ENCODE measurements at regions not wholly inside any gene's neighbourhood (a gene's known extent, or its start where the extent isn't known, plus 50 kb on each side); places are given as distances from the start of the nearest gene placed in this dataset.

DNA sequence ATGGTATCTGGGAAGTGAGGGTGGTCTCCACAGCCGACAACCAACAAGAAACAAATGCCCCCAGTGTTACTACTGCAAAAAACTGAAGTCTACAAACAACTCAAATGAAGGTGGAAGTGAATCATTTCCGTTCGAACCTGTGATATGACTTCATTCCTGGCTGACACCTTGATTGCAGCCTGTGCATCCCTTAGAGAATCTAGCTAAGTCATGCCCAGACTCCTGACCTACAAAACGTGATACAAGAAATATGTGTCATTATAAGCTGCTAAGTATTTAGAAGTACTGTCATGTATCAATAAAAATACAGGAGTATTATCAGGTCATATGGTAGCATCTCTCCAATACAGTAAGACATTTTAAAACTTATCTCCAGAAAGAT lies 959.7 kb upstream of the LCORL start:
- TF ChIP-seq GATA1 (IDR thresholded peaks at IDR 0.05; ENCODE audit: low read depth, low read length): no peak
- no peak for TF ChIP-seq POLR2A (IDR thresholded peaks at IDR 0.05; ENCODE audit: low read length)
- no peak for DNase-seq

DNA sequence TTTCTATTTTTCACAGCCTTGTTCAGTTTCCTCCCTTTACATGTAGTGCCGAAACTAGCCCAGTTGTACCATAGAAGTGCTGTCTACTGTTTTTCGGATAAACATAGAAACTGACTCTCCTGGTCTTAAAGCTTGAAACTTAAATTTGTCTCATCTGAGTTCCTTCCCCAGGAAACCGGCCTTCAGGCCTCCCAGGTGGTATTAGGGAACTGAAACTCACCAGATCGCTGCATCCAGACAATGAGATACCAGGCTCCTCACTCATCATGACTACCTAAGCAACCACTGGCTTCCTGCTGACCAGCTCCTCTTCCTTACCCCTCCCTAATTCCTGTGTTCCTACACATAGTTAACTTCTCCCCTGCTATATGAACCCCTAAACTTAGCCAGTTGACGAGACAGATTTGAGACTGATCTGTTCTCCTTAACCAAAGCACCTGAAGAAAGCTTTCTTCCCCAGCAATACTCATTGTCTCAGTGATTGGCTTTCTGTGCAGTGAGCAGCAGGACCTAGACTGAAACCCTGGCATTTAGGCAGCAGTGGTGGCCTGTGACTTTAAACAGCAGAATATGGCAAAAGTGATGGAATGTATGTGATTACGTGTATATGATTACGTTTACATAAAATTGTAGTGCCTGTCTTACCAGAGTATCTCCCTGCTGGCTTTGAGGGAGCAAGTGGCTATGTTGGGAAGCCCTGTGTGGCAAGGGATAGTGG lies 959.1 kb upstream of the LCORL start:
- no peak for TF ChIP-seq GATA1 (IDR thresholded peaks at IDR 0.05; ENCODE audit: low read depth, low read length)
- no peak for TF ChIP-seq POLR2A (IDR thresholded peaks at IDR 0.05; ENCODE audit: low read length)
- DNase-seq: no peak

DNA sequence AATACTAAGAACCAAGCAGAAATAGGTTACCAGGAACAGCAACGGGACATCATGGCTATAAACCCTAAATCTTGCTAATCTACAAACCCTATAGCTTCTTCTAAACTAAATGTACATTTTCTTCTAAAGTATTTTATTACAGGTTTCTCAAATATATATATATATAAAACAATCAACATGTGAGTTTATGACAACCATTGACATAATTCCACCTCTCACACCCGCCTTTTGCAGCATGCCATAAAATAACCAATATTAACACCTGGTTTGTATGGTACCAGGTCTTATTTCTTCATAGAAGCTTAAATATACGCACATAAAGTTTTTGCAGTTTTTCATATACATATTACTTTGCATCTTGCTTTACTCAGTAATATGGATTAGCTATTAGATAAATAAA lies 955.3 kb upstream of the LCORL start:
- no peak for DNase-seq
- TF ChIP-seq GATA1 (IDR thresholded peaks at IDR 0.05; ENCODE audit: low read depth, low read length) (no peak), POLR2A (IDR thresholded peaks at IDR 0.05; ENCODE audit: low read length) (no peak)

DNA sequence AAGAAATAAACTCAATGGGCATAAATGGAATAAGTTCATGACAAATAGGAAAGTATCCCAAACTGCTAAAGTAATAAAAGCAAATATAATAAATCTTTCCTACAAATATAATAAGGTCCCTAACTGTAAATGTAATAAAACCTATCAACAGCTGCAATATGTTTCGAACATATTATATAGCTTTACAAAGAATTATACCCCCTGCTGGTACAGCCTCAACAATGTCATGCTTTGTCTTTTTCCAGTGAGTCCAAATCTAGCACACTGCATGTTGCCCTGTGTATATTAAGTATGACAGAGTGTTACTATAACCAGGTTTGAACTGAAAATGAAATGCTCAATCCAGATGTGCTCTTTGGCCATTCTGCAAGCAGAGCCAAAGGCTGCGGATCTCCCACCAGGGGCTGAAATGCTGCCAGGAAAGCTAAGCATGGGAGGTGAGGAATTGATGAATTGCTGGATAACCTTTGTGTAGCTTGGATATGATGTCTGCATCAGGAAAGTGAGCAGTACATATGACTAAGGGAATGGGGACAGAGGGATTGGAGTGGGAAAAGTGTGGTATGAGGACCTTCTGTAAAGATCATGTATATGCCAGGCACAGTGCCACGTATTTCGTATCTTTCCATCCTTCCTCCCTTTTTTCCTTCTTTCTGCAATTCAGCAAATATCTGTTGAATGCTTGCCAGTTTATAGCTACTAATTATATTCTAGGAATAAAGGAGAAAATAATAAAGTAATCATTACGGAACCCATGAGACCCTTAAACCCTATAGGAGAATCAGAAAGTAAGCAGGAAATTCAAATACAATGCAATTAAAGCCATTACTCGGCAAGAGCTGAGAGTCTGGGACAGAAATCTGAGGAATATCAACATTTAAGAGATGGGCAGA lies 954.6 kb upstream of the LCORL start:
- no peak for DNase-seq
- TF ChIP-seq GATA1 (IDR thresholded peaks at IDR 0.05; ENCODE audit: low read depth, low read length) (no peak), POLR2A (IDR thresholded peaks at IDR 0.05; ENCODE audit: low read length) (no peak)

DNA sequence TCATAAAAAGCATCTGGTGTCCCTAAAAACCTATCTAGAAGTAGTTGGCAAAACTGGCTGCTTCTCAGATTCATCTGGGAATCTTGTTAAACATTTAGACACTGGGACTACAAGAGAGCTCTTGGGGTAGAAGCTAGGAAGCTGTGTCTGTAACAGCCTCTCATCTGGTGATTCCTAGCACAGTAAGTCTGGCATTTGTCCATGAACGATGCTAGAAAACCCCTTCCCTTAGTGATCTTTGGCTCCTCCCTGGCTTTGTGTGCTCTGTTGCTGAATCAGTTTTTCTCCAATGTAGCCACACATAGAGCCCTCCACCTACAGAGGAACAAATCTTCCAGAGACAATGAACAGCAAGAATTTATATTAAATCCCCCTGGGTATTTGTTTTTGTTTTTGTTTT lies 951.7 kb upstream of the LCORL start:
- no peak for DNase-seq
- TF ChIP-seq GATA1 (IDR thresholded peaks at IDR 0.05; ENCODE audit: low read depth, low read length): no peak
- no peak for TF ChIP-seq POLR2A (IDR thresholded peaks at IDR 0.05; ENCODE audit: low read length)

DNA sequence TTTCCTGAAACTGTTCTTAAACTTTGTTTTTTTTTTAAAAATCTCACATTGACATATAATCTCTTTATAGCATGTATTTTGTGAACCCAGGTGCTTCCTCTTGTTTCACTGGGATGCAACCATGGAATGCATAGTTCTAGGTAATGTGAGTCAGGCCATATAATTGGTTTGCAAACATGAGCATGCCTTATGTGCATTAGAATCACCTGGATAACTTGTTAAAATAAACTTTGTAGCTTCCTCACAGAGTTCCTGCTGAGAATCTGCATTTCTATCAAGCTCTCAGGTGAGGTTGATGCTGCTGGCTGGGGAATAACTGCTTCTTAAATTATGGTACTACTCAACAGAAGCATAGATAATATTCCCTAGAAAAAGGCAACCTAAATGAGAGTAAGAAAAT lies 940.3 kb upstream of the LCORL start:
- TF ChIP-seq GATA1 (IDR thresholded peaks at IDR 0.05; ENCODE audit: low read depth, low read length) (no peak), POLR2A (IDR thresholded peaks at IDR 0.05; ENCODE audit: low read length) (no peak)

DNA sequence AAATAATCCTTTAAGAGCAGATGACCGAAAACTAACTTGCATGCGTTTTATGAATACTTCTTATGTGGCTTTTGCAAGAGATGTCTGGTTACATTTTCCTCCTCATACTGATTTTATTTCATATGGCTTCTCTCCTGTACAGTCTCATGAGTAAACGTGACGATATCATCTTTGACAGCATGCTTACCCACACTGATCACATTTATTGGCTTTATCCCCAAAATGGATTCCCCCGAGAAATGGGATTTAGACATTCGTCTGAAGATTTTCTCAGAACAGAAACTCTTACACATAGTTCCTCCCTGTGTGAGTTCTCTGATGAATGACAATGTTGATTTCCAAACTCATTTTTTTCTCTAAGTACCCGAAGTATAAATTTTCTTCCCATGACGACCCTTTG lies 939.7 kb upstream of the LCORL start:
- TF ChIP-seq GATA1 (IDR thresholded peaks at IDR 0.05; ENCODE audit: low read depth, low read length) (no peak), POLR2A (IDR thresholded peaks at IDR 0.05; ENCODE audit: low read length) (no peak)
- no peak for DNase-seq

More for the DNA sequence above, 940.3 kb upstream of the LCORL start:
- no peak for DNase-seq

DNA sequence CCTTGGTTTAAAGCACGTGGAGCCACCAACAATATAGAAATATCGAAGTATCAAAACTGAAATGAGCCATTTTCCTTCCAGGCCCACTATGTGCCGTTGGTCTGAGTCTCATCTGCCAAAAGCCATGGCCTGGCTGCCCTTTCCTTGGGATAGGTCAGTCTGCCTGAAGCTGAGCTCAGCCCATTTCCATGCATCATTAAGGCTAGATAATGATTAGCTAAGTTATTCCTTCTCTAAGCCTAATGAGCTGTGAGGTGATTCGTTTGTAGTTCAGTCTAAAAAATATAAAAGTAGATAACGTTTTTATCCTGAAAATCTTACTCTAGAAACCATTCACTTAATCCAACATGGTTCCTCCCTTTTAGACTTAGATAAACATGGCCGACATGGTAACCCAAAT lies 936.2 kb upstream of the LCORL start:
- DNase-seq: no peak
- TF ChIP-seq POLR2A (IDR thresholded peaks at IDR 0.05; ENCODE audit: low read length) (no peak), GATA1 (IDR thresholded peaks at IDR 0.05; ENCODE audit: low read depth, low read length) (no peak)

DNA sequence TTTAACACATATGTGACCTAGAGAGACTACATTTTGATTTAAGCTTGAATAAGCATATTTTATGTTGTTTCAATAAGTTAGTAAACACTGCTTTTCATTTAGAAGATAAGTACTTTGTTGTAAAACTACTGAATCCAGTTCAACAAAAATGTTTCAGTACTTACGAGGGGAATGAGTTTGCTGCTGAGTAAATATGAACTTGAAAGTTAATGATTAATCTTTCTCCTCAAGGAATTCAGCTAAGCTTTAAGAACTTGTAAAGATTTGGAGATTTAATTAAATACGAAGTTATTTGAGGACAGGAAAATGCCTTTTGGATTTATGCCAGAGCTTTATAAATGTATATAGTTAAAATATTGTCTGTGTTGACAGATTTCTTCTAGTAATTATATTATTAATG lies 933.0 kb upstream of the LCORL start:
- TF ChIP-seq POLR2A (IDR thresholded peaks at IDR 0.05; ENCODE audit: low read length): no peak
- TF ChIP-seq GATA1 (IDR thresholded peaks at IDR 0.05; ENCODE audit: low read depth, low read length): no peak
- no peak for DNase-seq

DNA sequence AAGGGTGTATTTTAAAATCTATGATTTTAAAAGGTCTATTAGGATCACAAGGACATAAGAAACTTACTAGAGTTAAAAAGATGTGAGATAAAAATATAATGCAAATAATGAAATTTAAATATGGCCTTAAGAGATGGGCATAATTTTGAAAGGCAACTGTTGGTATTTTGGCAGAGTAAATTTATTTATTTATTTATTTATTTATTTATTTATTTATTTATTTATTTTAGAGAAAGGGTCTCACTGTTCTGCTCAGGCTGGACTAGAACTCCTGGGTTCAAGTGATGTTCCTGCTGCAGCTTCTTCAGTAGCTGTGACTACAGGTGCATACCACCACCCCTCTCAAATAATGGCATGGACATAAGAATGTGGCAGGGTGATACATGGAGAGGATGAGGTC lies 932.1 kb upstream of the LCORL start:
- TF ChIP-seq POLR2A (IDR thresholded peaks at IDR 0.05; ENCODE audit: low read length) (no peak), GATA1 (IDR thresholded peaks at IDR 0.05; ENCODE audit: low read depth, low read length) (no peak)
- DNase-seq: no peak

DNA sequence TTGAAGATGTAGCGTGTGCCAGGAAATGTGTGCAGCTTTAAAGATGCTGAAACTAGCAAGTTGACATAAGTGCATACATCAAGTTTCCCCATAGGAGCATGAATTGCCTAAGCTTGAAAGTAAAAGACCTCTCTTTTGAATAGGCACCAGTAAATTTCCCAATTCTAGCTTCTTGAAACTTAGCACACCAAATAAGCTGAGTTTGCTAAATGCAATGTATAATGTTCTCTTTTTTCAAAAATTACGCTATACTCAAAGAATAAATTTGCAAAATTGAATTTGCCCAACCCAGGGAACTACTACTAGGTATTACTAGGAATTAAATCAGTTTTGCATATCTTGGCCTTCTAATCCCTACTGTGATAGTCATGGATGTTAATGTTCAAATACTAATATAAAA lies 923.9 kb upstream of the LCORL start:
- no peak for DNase-seq
- TF ChIP-seq GATA1 (IDR thresholded peaks at IDR 0.05; ENCODE audit: low read depth, low read length) (no peak), POLR2A (IDR thresholded peaks at IDR 0.05; ENCODE audit: low read length) (no peak)

DNA sequence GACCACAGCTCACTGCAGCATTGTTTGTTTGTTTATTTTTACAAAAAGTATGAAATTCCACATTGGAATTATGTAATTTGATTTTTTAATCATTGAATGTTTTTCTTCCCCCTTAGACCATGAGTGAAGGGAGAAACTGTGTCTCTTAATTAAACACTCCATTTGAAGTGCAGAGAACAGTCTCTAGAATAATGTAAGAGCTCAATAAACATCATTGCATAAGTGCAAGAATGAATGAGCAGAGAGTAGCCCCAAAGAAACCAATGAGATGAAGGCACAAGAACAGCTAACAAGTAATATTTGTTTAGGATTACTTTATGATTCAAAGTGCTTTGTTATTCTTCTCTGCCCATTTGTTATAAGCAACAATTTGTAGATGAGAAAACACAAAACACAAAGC lies 921.3 kb upstream of the LCORL start:
- no peak for DNase-seq
- TF ChIP-seq GATA1 (IDR thresholded peaks at IDR 0.05; ENCODE audit: low read depth, low read length): no peak
- TF ChIP-seq POLR2A (IDR thresholded peaks at IDR 0.05; ENCODE audit: low read length): no peak

DNA sequence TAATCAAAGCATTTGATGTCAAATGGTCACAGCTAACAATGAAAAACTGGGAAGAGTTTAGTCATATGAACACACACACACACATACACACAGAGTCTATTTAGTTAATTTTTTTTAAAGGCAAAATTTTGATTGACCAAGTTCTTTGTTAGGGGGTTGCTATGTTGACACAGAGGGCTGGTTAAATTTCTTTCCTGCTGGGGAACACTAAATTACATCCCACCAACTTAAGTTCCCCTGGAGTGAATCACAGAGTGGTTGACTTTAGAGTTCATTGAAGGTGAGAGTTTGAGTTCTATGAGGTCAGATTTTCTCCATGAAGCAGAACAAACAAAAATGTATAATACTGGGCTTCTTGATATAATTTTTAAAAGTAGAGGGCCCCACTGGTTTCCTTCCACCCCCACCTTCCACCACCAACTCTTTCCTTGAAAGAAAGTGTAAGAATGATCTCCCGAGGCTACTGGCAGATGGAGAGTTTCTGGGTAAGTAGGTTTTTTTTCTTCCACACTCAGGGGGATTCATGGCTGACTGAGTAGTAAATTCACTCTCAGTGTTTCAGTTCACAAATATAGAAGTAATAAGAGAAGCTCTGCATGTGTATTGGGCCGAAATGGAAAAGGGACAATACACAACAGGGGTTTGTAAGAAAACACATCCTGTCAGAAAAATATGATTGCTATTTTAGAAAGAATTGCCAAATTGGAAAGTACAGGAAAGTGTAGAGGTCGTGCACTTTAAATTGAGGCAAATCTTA lies 917.0 kb upstream of the LCORL start:
- TF ChIP-seq POLR2A (IDR thresholded peaks at IDR 0.05; ENCODE audit: low read length) (no peak), GATA1 (IDR thresholded peaks at IDR 0.05; ENCODE audit: low read depth, low read length) (no peak)
- DNase-seq: no peak

DNA sequence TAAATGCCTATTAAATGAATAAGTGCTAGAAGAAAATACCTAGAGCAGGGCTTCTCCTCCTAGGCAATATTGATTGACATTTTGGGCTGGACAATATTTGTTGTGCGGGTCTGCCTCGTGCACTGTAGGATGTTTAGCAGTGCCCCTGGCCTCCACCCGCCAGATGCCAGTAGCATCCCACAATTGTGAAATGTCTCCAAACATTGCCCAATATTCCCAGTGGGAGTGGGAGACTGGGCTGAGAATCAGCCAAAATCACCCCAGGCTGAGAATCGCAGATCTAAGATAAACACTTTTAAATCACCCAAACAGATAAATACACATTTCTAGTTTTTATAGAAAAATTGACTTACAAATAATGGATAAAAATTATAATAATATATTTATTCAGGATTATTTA lies 916.2 kb upstream of the LCORL start:
- TF ChIP-seq GATA1 (IDR thresholded peaks at IDR 0.05; ENCODE audit: low read depth, low read length): no peak
- TF ChIP-seq POLR2A (IDR thresholded peaks at IDR 0.05; ENCODE audit: low read length): no peak
- no peak for DNase-seq

All from erythroblast (primary cell).